Right lobe of liver (tissue), 6 donors: ENCODE measurements at regions not wholly inside any gene's neighbourhood (a gene's known extent, or its start where the extent isn't known, plus 50 kb on each side); places are given as distances from the start of the nearest gene placed in this dataset.

ENCODE experiments used
- ATAC-seq, 4 donors: fragments of 200-7000 bp; cut with Tn5 transposase; one replicate each; pipeline ENCODE4 v1.9.1; 2020; ENCODE audit warnings: mild to moderate bottlenecking in 4 of 4, moderate library complexity in 4 of 4
- DNase-seq, 3 donors: peaks; one replicate each; pipeline ENCODE4 v3.0.0-alpha.2; 2020
- H3K27ac ChIP-seq, 3 donors: fragments of 200-600 bp; one replicate each; pipeline ENCODE4 v1.8.0; 2022
- H3K27me3 ChIP-seq, 2 donors: fragments of 200-600 bp; one replicate each; pipeline ENCODE4 v1.8.0; 2022
- H3K36me3 ChIP-seq, 4 donors: fragments of 200-600 bp; sonication (generic) in 1 of 4; one replicate each; pipeline versions ENCODE4 v1.5.1 to v1.8.0; 2017 to 2022; ENCODE audit warnings: control low read depth in 1 of 4
- H3K4me1 ChIP-seq, 4 donors: fragments of 200-600 bp; sonication (generic) in 1 of 4; one replicate each; pipeline versions ENCODE4 v1.5.1 to v1.8.0; 2017 to 2022; ENCODE audit warnings: control low read depth in 1 of 4
- H3K4me3 ChIP-seq, 3 donors: fragments of 200-600 bp; one replicate each; pipeline ENCODE4 v1.8.0; 2022
- H3K9me3 ChIP-seq, 4 donors: fragments of 200-600 bp; sonication (generic) in 1 of 4; one replicate each; pipeline versions ENCODE4 v1.5.1 to v1.8.0; 2017 to 2022; ENCODE audit warnings: control low read depth in 1 of 4
- POLR2A ChIP-seq: fragments of 450-650 bp; IDR thresholded peaks from one replicate; pipeline ENCODE4 v1.6.1; 2017; ENCODE audit warnings: antibody characterized with exemption, mild to moderate bottlenecking
- WGBS: methylation state at CpG from one replicate; pipeline ENCODE4 v1.1.6; 2018; ENCODE audit warnings: low coverage, low lambda C conversion rate; ENCODE audit not compliant: insufficient coverage; ENCODE audit errors: missing lambda C conversion rate; 5-methylcytosine and 5-hydroxymethylcytosine counted together
- intact Hi-C, 2 donors: fragments of 100-400 bp; cut with DNase I; formaldehyde crosslinking; loops; one replicate each; pipeline versions ENCODE4 v1.11.2 to v1.14.1; 2022
- TF ChIP-seq, protein P1 (sequence below), 4 donors: fragments of 200-600 bp in 3 of 4; fragments of 450-650 bp in 1 of 4; IDR thresholded peaks; one replicate each; pipeline versions ENCODE4 v1.5.1 to v1.8.0; 2016 to 2022; ENCODE audit warnings: antibody characterized with exemption in 4 of 4, mild to moderate bottlenecking in 2 of 4
- donor health status: DM: no; HTN: yes; CAD: no.
- donor health status: DM: no; HTN: no; CAD: no.
- donor health status: DM: no; HTN: no; CAD: no.
- donor health status: DM: no; HTN: yes; CAD: no.
- donor health status: DM: no; HTN: yes; CAD: no.

DNA sequence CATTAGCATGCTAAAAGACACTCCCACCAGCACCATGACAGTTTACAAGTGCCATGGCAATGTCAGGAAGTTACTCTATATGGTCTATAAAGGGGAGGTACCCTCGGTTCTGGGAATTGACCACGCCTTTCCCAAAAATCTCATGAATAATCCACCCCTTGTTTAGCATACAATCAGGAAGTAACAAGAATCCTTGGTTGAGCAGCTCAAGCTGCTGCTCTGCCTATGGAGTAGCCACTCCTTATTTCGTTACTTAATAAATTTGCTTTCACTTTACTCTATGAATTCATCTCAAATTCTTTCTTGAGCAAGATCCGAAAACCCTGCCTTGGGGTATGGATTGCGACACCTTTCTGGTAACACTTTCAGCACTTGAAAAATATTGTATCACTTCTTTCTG lies 243.0 kb downstream of the BMP2 start:
- WGBS: 48% methylated on average over 5 of the region's 5 CpGs
- ATAC-seq: no peak
- no peaks in the 10 kb centered on the region for H3K9me3 ChIP-seq
- TF ChIP-seq, protein P1, sequence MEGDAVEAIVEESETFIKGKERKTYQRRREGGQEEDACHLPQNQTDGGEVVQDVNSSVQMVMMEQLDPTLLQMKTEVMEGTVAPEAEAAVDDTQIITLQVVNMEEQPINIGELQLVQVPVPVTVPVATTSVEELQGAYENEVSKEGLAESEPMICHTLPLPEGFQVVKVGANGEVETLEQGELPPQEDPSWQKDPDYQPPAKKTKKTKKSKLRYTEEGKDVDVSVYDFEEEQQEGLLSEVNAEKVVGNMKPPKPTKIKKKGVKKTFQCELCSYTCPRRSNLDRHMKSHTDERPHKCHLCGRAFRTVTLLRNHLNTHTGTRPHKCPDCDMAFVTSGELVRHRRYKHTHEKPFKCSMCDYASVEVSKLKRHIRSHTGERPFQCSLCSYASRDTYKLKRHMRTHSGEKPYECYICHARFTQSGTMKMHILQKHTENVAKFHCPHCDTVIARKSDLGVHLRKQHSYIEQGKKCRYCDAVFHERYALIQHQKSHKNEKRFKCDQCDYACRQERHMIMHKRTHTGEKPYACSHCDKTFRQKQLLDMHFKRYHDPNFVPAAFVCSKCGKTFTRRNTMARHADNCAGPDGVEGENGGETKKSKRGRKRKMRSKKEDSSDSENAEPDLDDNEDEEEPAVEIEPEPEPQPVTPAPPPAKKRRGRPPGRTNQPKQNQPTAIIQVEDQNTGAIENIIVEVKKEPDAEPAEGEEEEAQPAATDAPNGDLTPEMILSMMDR (IDR thresholded peaks at IDR 0.05): no peak
- H3K4me1 ChIP-seq: no peaks in the 10 kb centered on the region
- H3K36me3 ChIP-seq: no peaks in the 10 kb centered on the region
- no peak overlapping the region for H3K27ac ChIP-seq
- intact Hi-C loops: no loop called here
- no peaks in the 10 kb centered on the region for H3K27me3 ChIP-seq
- no peak overlapping the region for H3K4me3 ChIP-seq
- DNase-seq: no peak

DNA sequence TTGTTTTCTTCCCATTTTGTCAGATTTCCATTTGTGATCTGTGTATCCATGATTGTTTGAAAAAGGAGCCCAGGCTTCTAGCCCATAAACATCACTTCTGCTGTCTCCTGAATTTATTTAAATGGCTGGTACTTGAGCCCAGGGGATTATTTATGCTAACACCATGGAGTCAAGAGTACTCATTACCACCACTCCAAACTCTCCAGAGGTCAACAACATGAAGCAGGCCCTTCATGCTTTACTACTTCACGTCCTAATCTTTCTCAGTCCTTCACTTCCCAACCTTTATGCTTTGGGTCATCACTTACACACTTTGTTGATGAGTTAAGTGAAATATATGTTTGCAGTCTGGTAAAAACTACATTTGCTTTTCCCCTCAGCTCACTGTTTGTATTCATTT lies 247.8 kb downstream of the BMP2 start:
- Histone ChIP-seq H3K9me3 (no peaks in the 10 kb centered on the region), H3K36me3 (no peaks in the 10 kb centered on the region), H3K4me1 (no peaks in the 10 kb centered on the region), H3K4me3 (no peak overlapping the region), H3K27me3 (no peaks in the 10 kb centered on the region), H3K27ac (no peak overlapping the region)
- 21% methylated on average over 1 of the region's 1 CpG for WGBS
- DNase-seq (no peak), ATAC-seq (no peak)
- TF ChIP-seq, protein P1 (IDR thresholded peaks at IDR 0.05): no peak
- no peak for TF ChIP-seq POLR2A
- intact Hi-C loops: no loop called here

DNA sequence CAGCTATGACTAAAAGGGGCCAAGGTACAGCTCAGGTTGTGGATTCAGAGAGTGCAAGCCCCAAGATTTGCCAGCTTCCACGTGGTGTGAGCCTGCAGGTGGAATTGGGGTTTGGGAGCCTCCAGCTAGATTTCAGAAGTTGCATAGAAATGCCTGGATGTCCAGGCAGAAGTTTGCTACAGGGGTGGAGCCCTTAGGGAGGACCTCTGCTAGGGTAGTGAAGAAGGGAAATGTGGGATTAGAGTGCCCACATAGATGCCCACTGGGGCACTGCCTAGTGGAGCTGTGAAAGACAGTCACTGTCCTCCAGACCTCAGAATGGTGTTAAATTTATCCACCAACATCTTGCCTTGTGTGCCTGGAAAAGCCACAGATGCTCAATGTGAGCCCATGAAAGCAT lies 255.1 kb downstream of the BMP2 start:
- Histone ChIP-seq H3K27ac (no peak overlapping the region), H3K4me1 (no peaks in the 10 kb centered on the region), H3K4me3 (no peak overlapping the region), H3K36me3 (no peaks in the 10 kb centered on the region), H3K9me3 (no peaks in the 10 kb centered on the region), H3K27me3 (no peaks in the 10 kb centered on the region)
- TF ChIP-seq, protein P1 (IDR thresholded peaks at IDR 0.05): no peak
- TF ChIP-seq POLR2A: no peak
- intact Hi-C loops: no loop called here
- ATAC-seq (no peak), DNase-seq (no peak)
- WGBS: 17% methylated on average over 1 of the region's 1 CpG

DNA sequence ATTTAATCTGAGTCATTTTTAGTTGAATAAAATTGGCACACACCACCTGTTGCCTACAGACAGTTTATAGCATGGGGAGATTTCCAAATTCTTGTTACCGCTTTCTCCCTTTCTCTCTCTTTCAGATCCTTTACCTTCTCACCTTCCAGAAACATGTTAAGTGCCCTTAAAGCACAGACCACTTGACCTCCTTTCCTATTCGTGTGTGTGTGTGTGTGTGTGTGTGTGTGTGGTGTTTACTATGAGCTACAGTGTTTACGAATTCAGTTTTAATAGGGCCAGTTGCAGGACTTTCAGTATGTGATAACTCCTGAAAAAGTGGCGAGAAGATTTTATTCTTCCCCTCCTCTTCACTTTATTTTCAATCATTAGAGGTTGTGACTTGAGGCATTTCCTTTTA lies 258.1 kb downstream of the BMP2 start:
- no peaks in the 10 kb centered on the region for H3K36me3 ChIP-seq
- H3K4me1 ChIP-seq: no peaks in the 10 kb centered on the region
- no peaks in the 10 kb centered on the region for H3K9me3 ChIP-seq
- intact Hi-C loops: no loop called here
- ATAC-seq (no peak), DNase-seq (no peak)
- H3K4me3 ChIP-seq: no peak overlapping the region
- H3K27ac ChIP-seq: no peak overlapping the region
- 33% methylated on average over 4 of the region's 4 CpGs for WGBS
- H3K27me3 ChIP-seq: no peaks in the 10 kb centered on the region
- no peak for TF ChIP-seq POLR2A
- TF ChIP-seq, protein P1 (IDR thresholded peaks at IDR 0.05): no peak

DNA sequence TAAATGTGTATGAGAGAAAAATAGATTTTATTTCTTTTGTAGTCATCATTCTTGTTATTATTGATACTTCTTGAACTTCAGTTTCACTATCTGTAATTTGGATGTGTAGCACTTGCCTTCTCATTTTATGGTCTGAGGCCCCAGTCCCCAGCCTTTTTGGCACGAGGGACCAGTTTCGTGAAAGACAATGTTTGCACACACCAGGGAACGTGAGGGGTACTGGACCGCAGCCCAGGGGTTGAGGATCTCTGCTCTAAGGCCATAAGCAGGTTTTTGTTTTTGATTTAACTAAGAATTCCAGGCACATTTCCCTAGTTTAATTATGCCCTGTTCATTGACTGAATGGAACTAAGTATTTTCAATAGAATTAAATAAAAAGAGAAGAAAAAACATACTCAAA lies 261.5 kb downstream of the BMP2 start:
- Histone ChIP-seq H3K4me1 (no peaks in the 10 kb centered on the region), H3K9me3 (no peaks in the 10 kb centered on the region), H3K27me3 (no peaks in the 10 kb centered on the region), H3K36me3 (no peaks in the 10 kb centered on the region), H3K27ac (no peak overlapping the region), H3K4me3 (no peak overlapping the region)
- ATAC-seq (no peak), DNase-seq (no peak)
- no peak for TF ChIP-seq POLR2A
- TF ChIP-seq, protein P1 (IDR thresholded peaks at IDR 0.05): no peak
- 26% methylated on average over 4 of the region's 4 CpGs for WGBS
- intact Hi-C loops: no loop called here
